Upper lobe of right lung (tissue), 1 donor: ENCODE measurements at regions not wholly inside any gene's neighbourhood (a gene's known extent, or its start where the extent isn't known, plus 50 kb on each side); places are given as distances from the start of the nearest gene placed in this dataset.

ENCODE experiments used
- ATAC-seq: fragments of 200-7000 bp; cut with Tn5 transposase; one replicate; pipeline ENCODE4 v1.9.1; 2020; ENCODE audit warnings: mild to moderate bottlenecking, moderate library complexity
- DNase-seq: peaks from one replicate; pipeline ENCODE4 v3.0.0-alpha.2; 2020
- H3K27ac ChIP-seq: fragments of 200-600 bp; one replicate; pipeline ENCODE4 v1.8.0; 2022
- H3K27me3 ChIP-seq: fragments of 200-600 bp; one replicate; pipeline ENCODE4 v1.8.0; 2022; ENCODE audit warnings: mild to moderate bottlenecking
- H3K36me3 ChIP-seq: fragments of 200-600 bp; one replicate; pipeline ENCODE4 v1.8.0; 2022
- H3K4me1 ChIP-seq: fragments of 200-600 bp; one replicate; pipeline ENCODE4 v1.8.0; 2022
- H3K4me3 ChIP-seq: fragments of 200-600 bp; one replicate; pipeline ENCODE4 v1.8.0; 2022; ENCODE audit warnings: mild to moderate bottlenecking
- H3K9me3 ChIP-seq: fragments of 200-600 bp; one replicate; pipeline ENCODE4 v1.8.0; 2022
- intact Hi-C: fragments of 100-400 bp; cut with DNase I; formaldehyde crosslinking; loops from one replicate; pipeline ENCODE4 v1.11.0; 2022
- TF ChIP-seq, protein P1 (sequence below): fragments of 200-600 bp; IDR thresholded peaks from one replicate; pipeline ENCODE4 v1.8.0; 2022; ENCODE audit warnings: antibody characterized with exemption
- donor health status: DM: no; HTN: yes; CAD: no; lungs with severe emphysema.

DNA sequence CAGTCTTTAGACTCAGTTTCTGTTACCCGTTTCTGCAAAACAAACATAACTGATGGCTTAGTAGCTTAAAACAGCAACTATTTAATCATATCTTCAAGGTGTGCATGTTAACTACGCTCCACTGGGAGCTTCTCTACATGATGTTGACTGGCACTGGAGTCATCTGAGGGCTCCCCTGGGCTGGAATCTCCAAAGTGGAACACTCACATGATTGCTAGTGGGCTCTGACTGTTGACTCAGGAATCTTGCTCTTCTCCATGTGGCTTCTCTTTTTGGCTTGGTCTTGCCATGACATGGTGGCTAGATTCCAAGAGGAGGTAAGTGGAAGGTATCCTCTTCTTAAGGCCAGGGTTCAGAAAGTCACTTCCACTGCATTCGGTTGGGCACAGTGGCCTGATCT is 160.8 kb downstream of the PMAIP1 start:
- no peaks in the 10 kb centered on the region for H3K36me3 ChIP-seq
- DNase-seq (no peak), ATAC-seq (no peak)
- no peak overlapping the region for H3K4me3 ChIP-seq
- H3K27ac ChIP-seq = no peak overlapping the region
- no peaks in the 10 kb centered on the region for H3K9me3 ChIP-seq
- intact Hi-C loops = no loop called here
- H3K27me3 ChIP-seq = no peaks in the 10 kb centered on the region
- TF ChIP-seq, protein P1, sequence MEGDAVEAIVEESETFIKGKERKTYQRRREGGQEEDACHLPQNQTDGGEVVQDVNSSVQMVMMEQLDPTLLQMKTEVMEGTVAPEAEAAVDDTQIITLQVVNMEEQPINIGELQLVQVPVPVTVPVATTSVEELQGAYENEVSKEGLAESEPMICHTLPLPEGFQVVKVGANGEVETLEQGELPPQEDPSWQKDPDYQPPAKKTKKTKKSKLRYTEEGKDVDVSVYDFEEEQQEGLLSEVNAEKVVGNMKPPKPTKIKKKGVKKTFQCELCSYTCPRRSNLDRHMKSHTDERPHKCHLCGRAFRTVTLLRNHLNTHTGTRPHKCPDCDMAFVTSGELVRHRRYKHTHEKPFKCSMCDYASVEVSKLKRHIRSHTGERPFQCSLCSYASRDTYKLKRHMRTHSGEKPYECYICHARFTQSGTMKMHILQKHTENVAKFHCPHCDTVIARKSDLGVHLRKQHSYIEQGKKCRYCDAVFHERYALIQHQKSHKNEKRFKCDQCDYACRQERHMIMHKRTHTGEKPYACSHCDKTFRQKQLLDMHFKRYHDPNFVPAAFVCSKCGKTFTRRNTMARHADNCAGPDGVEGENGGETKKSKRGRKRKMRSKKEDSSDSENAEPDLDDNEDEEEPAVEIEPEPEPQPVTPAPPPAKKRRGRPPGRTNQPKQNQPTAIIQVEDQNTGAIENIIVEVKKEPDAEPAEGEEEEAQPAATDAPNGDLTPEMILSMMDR = no peak
- no peaks in the 10 kb centered on the region for H3K4me1 ChIP-seq

DNA sequence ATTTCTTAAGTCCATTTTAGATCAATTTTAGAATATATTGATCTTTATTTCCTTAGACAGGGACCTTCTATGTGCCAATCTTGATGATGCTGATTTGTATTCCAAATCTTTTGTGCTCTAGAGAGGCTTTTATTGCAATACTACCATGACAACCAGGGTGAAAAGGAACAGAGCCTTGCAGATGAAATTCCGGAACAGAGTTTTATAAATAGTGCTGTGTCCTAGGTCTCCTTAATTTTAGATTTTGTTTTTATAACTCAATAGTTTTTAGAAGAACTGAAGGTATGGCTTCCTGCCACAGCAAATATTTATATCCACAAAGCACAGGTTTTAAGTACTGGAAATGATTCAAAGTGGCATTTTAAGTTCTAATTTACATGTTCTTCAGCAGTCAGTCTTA is 160.2 kb downstream of the PMAIP1 start:
- no peaks in the 10 kb centered on the region for H3K4me1 ChIP-seq

DNA sequence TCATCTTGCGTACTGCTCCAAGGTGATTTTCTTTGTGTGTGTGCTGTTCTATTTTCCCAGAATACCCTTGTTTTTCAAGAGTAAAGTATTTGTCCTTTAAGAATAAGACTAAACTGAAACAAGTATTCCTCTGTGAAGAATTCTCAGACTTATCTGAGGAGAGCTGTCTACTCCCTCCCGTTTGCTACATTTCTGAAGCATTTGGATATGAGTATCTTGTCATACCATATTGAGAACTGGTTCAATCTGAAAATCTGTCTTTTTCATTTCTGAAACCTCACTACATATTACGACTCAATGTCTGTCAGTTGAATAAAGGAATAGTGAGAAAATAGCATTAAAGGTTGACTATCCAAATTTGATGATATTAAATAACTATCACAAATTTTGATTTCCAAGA is 159.4 kb downstream of the PMAIP1 start:
- Histone ChIP-seq H3K9me3 (no peaks in the 10 kb centered on the region), H3K36me3 (no peaks in the 10 kb centered on the region), H3K27ac (no peak overlapping the region), H3K27me3 (no peaks in the 10 kb centered on the region), H3K4me3 (no peak overlapping the region), H3K4me1 (no peaks in the 10 kb centered on the region)
- intact Hi-C loops = no loop called here
- DNase-seq (no peak), ATAC-seq (no peak)
- TF ChIP-seq, protein P1 = no peak

More for the DNA sequence above, 160.2 kb downstream of the PMAIP1 start:
- no peaks in the 10 kb centered on the region for H3K27me3 ChIP-seq
- DNase-seq = no peak
- ATAC-seq = no peak
- H3K4me3 ChIP-seq = no peak overlapping the region
- no peaks in the 10 kb centered on the region for H3K9me3 ChIP-seq
- intact Hi-C loops = no loop called here
- TF ChIP-seq, protein P1 = no peak
- H3K36me3 ChIP-seq = no peaks in the 10 kb centered on the region
- H3K27ac ChIP-seq = no peak overlapping the region

DNA sequence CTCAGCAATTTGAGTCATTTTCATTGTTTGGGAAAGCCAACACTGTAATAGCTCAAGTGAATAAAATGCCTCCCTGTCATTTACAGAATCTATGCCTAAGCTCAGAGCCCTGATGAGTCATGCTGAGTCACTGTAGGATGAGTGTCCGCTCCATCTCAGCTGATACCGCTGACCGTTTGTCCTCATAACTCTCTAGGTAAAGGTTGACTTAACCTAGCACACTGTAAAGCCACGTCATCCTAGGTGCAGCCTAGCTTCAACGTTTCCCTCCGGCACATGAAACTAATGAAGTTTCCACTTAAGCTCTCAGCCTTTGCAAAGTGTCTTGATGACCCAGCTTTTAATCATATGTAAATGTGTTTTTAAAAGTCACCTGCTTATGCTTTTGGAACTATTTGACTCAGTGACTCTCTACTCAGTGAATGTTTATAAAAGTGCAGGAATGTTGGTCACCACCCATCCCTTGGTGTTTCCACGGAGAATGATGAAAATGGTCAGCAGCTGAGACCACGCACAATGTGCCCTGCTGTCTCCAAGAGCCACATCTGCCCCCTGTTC is 154.0 kb downstream of the PMAIP1 start:
- Histone ChIP-seq H3K27ac (no peak overlapping the region), H3K4me3 (no peak overlapping the region), H3K9me3 (no peaks in the 10 kb centered on the region), H3K27me3 (no peaks in the 10 kb centered on the region), H3K36me3 (no peaks in the 10 kb centered on the region), H3K4me1 (no peaks in the 10 kb centered on the region)
- DNase-seq (no peak), ATAC-seq (peak; percentile 39)
- intact Hi-C loops = no loop called here
- TF ChIP-seq, protein P1 = no peak

DNA sequence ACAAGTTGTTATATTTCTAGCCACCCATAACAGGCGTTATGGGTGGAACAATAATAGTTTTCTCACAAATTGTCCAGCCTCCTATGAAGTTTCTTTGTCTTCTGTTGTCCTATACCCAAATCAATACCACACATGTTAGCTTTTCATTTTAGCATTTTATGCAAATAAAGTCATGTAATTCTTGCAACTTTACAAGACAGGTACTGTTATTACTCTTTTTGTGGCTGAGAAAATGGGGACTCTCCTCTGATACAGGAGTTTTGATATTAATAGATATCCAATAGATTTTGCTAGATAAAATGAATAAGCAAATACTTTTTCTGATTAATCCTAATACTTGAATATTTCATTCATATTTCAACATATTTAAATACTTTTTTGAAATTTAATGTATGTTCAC is 151.0 kb downstream of the PMAIP1 start:
- no peak for DNase-seq
- intact Hi-C loops = no loop called here
- TF ChIP-seq, protein P1 = no peak
- Histone ChIP-seq H3K4me1 (no peaks in the 10 kb centered on the region), H3K9me3 (no peaks in the 10 kb centered on the region), H3K27ac (no peak overlapping the region), H3K4me3 (no peak overlapping the region), H3K27me3 (no peaks in the 10 kb centered on the region), H3K36me3 (no peaks in the 10 kb centered on the region)
- ATAC-seq = no peak

DNA sequence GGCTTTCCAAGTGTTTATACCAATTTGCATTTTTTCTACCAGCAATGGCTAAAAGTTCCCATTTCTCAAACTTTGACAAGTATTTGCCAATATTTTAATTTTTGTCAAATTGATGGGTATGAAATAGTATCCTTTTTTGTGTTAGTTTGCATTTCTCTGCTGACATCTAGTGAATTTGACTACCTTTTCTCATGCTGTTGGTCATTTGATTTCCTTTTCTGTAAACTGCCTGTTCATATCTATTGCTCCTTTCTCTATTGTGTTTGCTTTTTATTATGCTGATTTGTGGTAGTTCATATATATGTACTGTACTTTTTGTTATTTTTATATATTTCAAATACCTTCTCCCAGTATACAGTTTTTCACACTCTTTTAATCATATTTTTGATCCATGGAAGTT is 149.4 kb downstream of the PMAIP1 start:
- ATAC-seq (no peak), DNase-seq (no peak)
- Histone ChIP-seq H3K27ac (no peak overlapping the region), H3K9me3 (no peaks in the 10 kb centered on the region), H3K4me1 (no peaks in the 10 kb centered on the region), H3K36me3 (no peaks in the 10 kb centered on the region), H3K27me3 (no peaks in the 10 kb centered on the region), H3K4me3 (no peak overlapping the region)
- intact Hi-C loops = no loop called here
- TF ChIP-seq, protein P1 = no peak
